OCI-LY3 (cell line): ENCODE measurements at regions not wholly inside any gene's neighbourhood (a gene's known extent, or its start where the extent isn't known, plus 50 kb on each side); places are given as distances from the start of the nearest gene placed in this dataset.

Experiments
- EZH2phosphoT487 ChIP-seq: fragments of 200-600 bp; shearing (Covaris generic); IDR thresholded peaks from 2 replicates; pipeline ENCODE4 v1.6.1; 2018; ENCODE audit warnings: antibody characterized with exemption, mixed run types, low read depth
- TF ChIP-seq, protein P1 (sequence below): fragments of 200-600, 300-600 bp; sonication (generic); IDR thresholded peaks from 2 replicates; pipeline ENCODE4 v1.5.1; 2014; ENCODE audit warnings: antibody characterized with exemption, low read length, low read depth

- TF ChIP-seq, protein P1, sequence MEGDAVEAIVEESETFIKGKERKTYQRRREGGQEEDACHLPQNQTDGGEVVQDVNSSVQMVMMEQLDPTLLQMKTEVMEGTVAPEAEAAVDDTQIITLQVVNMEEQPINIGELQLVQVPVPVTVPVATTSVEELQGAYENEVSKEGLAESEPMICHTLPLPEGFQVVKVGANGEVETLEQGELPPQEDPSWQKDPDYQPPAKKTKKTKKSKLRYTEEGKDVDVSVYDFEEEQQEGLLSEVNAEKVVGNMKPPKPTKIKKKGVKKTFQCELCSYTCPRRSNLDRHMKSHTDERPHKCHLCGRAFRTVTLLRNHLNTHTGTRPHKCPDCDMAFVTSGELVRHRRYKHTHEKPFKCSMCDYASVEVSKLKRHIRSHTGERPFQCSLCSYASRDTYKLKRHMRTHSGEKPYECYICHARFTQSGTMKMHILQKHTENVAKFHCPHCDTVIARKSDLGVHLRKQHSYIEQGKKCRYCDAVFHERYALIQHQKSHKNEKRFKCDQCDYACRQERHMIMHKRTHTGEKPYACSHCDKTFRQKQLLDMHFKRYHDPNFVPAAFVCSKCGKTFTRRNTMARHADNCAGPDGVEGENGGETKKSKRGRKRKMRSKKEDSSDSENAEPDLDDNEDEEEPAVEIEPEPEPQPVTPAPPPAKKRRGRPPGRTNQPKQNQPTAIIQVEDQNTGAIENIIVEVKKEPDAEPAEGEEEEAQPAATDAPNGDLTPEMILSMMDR = no peak
- TF ChIP-seq EZH2phosphoT487 = no peak
Measured at GRCh38 chr4:60934566-60935295, 265.4 kb upstream of the ADGRL3 start.
